Right lobe of liver (tissue), 4 donors: ENCODE measurements at regions not wholly inside any gene's neighbourhood (a gene's known extent, or its start where the extent isn't known, plus 50 kb on each side); places are given as distances from the start of the nearest gene placed in this dataset.

Experiments used
- CTCF ChIP-seq, 4 donors: fragments of 200-600 bp in 3 of 4; fragments of 450-650 bp in 1 of 4; IDR thresholded peaks; one replicate each; pipeline versions ENCODE4 v1.5.1 to v1.8.0; 2016 to 2022; ENCODE audit warnings: antibody characterized with exemption in 4 of 4, mild to moderate bottlenecking in 2 of 4
- POLR2A ChIP-seq: fragments of 450-650 bp; IDR thresholded peaks from one replicate; pipeline ENCODE4 v1.6.1; 2017; ENCODE audit warnings: antibody characterized with exemption, mild to moderate bottlenecking
- donor health status: DM: no; HTN: no; CAD: no.
- donor health status: DM: no; HTN: no; CAD: no.
- donor health status: DM: no; HTN: yes; CAD: no.

- TF ChIP-seq CTCF (IDR thresholded peaks at IDR 0.05) (no peak), POLR2A (no peak)
Observed at GRCh38 chr3:80331494-80332170, 563.8 kb upstream of the ROBO1 start.
